Activated gamma-delta T cell treated with Interleukin-2 at 50 U/mL for 16 hours (primary cell): ENCODE measurements at regions not wholly inside any gene's neighbourhood (a gene's known extent, or its start where the extent isn't known, plus 50 kb on each side); places are given as distances from the start of the nearest gene placed in this dataset.

Experiments used
- DNase-seq: peaks from one replicate; pipeline ENCODE4 v3.0.0-alpha.2; 2020

DNA sequence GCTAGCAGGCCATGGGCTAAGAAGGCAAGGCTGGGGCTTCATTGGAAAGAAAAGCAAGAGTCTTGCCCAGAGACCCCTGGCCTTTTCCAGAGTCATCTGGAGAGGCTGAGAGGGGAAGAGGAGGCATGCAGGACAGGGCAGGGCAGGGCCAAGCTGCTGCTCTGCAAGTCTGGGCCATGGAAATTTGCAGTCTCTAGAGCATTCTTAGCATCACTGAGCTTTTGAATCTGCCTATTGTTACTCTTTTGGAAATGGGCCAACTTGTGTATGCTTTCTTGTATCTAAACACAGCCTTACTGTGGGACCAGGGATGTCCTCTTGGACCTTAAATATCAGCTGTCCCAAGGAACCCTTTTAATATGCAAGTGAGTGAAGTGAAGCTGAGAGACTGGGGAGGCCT is 560.5 kb downstream of the MID1IP1 start:
- DNase-seq = no peak

GRCh38 chrX:39367416-39367815 is 566.2 kb downstream of the MID1IP1 start:
- DNase-seq = no peak

DNA sequence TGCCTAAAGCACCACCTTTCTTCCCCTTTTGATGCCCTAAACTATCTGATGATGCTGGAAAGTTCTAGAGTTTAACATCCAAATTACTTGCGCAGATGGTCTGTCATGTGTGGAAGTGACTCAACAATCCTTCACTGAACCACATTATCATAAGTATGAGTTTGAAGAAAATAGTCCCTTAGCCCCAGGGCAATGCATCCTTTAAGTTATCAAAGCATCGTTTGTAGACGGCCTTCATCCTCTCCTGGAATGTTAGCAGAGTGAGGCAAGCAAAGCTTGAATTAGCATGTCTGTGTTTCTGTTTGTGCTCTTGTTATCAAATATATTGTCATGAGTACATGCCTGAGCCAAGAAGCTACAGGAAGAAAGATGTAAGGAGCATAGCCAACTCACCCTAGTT is 570.9 kb downstream of the MID1IP1 start:
- no peak for DNase-seq

DNA sequence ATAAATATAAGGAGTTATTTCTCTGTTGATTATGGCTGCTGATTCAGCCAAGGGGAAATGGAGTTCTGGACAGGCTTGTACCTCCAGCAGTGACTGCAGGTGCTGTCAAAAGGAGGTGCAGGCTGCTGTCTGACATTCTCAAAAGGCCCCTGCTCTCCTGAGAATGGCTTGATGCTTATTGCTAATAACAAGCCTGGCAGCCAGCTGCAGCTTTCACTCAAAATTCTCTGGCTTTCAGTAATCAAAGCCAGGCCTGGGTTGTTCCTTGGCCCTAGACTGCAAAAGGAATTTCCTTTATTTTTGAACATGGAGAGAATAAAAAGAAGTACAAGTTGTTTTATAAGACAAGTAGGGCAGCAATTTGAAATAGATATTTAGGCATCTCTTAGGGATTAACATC is 575.9 kb downstream of the MID1IP1 start:
- no peak for DNase-seq

GRCh38 chrX:39377773-39378172 is 576.5 kb downstream of the MID1IP1 start:
- no peak for DNase-seq

- DNase-seq = no peak
Measured at GRCh38 chrX:39381422-39381821, 580.2 kb downstream of the MID1IP1 start.

DNA sequence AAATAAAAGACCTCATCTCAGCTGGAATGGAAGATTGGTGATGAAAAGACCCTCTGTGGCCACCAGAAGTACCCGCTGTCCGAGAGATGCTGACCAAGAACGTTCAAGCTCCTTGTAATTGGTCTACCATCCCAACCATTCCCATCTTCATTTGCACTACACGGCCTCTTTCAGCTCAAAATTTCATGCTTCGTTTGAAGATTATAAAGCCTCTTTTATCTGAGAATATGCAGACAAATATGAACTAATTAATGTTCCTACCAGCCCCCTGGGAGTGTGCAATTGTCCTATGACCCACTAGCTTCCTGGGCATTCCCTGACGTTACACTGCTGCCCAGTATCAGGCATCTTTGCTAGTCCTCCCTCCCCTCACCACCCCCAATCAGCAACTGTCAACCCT is 583.7 kb downstream of the MID1IP1 start:
- DNase-seq = no peak

DNA sequence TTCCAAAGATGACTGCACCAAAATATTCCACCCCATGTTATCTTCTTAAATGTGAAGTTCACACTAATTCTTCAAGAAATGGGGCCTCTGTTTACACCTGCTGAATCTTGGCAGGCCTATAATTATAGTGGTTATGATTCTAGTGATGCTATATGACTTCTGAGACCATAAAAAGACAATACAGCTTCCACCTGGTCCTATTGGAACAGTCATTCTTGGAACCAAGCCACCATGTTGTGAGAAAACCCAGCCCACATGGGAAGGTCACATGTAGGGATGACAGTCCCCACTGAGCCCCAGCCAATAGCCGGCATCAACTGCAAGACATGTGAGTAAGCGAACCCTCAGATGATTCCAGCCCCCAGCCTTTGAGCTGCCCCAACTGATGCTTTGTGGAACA is 587.5 kb downstream of the MID1IP1 start:
- no peak for DNase-seq

DNA sequence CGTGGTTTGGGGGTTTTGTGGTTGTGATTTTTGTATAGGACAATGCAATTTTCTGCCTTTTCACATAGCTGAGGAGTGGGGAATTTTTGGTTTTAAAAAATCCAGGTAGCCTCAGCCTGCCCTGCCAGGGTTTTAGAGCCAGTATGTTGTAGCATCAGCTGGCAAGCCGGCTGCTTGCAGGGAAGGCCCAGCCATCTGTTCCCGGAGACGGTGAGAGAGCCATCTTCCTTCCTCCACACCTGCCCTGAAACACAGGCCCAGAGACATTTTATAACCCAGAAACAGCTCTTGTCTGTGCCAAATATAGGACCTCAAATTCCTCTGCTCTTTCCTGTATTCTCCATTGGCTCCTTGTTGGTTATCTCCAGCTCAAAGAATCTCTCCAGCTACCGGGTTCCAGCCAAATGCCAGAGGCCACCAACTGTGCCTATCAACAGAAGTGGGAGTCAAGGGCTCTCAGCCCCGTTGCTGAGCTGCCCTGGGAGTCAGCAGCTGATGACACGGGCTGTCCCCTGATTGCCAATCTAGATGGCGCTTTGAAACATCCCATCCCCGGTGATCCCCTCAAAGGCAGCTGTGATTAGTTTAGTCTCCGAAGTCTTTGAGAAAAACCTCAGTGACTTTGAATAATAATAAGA is 595.2 kb downstream of the MID1IP1 start:
- DNase-seq = no peak

DNA sequence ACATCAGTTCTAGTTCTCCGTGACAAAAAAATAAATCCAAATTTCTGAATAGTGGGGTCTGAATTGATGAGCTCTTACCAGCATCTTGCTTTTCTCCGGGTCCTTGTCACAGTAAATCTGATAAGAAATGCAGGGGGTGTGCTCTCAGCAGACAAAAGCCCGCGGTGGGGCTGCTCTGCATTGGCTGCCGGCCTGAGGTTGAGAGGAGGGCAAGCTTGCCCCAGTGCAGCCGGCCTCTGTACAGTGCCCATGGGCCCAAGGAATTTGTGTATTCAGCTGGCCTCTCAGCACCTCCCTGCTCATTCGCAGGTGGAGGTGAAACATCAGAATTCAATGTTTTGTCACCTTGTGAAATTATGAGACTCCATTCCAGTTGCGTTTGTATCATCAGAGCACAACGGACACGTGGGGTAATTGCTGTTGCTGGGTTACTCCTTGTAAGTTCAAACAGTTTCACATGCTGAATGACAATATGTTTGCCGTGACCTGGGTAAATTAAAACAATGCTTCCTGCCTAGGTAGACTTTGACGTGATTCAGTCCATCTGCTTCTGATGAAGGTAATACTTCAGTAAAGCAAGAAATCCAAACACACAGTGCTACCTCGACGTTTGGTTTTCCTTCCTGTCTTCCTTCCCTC is 596.4 kb downstream of the MID1IP1 start:
- DNase-seq = no peak

DNA sequence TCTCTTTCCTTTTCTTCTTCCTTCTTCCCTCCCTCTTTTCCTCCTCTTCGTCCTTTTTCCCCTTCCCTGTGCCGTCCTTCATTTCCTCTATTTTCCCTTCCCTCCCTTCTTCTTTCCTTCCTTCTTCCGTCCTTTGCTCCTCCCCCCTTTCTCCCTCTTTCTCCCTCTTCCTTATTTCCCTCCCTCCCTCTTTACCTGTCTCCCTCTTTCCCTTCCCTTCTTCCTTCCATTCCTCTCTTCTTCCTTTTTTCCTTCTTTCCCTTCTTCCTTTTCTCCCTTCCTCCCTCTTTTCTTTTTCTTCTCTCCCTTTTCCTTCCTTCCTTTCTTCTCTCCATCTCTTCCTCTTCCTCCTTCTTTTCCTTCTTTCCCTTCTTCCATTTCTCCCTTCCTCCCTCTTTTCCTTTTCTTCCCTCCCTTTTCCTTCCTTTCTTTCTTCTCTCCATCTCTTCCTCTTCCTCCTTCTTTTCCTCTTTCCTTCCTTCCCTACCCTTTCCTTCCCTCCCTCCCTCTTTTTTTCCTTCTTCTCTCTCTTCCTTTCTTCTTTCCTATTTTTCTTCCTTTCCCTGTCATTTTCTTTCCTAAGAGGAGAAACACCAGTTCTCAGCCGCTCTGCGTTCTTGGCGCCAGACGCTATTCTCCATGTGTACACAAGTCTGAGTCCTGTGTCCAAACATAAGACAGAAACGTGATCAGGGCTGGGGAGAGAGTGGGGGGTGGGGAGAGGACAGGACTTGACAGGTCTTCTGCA is 597.1 kb downstream of the MID1IP1 start:
- no peak for DNase-seq

- DNase-seq = no peak
Measured at GRCh38 chrX:39398963-39399261, 597.7 kb downstream of the MID1IP1 start.

GRCh38 chrX:39399387-39399786 is 598.1 kb downstream of the MID1IP1 start:
- DNase-seq = no peak

GRCh38 chrX:39401483-39402110 is 600.3 kb downstream of the MID1IP1 start:
- DNase-seq = no peak

DNA sequence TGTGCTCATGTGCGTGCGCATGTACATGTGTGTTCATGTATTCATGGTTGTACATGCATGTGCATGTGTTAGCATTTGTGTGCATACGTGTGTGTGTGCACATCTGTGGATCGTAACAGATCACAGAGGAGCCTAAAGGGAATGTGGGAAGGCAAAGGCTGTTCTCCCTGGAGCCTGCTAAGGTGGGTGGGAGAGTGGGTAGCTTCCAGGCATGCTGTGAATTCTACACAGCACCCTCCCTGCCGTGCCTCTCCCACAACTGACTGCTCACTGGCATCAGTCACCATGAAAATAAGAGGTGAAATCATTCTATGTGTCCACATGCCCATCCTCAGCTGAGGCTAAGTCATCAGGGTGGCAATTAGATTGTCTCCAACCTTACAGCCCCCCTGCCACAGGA is 600.9 kb downstream of the MID1IP1 start:
- DNase-seq = no peak

- DNase-seq = no peak
Measured at GRCh38 chrX:39406799-39407198, 605.5 kb downstream of the MID1IP1 start.

DNA sequence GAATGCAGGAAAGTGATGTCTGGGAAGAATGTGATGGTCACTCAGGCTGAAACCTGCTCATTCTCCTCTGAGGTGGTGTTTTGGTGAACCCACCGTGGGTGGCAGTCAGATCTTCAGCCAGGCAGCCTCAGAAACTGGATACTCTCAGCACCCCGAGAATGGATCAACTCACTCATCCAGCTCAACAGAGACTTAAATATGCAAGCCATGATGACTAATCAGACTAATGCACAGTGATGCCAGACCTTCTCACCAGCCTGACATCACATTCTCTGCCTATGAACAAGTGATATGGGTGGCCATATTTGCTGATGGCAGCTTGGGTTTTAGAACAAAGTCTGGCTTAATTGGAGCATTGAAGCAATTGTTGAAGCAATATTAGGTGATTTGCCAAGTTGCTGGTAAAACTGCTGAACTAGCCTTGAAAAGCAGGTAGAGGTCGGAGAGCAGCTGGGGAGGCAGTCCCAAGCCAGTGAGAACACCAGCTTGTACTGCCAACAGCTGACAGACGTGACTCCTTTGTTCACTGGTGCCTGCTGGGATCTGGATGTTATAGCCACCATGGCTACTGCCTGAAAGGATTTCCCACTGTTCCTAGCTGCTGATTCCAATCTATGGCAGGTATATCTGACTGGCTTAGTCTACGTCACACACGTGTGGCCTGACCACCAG is 608.1 kb downstream of the MID1IP1 start:
- DNase-seq = no peak

DNA sequence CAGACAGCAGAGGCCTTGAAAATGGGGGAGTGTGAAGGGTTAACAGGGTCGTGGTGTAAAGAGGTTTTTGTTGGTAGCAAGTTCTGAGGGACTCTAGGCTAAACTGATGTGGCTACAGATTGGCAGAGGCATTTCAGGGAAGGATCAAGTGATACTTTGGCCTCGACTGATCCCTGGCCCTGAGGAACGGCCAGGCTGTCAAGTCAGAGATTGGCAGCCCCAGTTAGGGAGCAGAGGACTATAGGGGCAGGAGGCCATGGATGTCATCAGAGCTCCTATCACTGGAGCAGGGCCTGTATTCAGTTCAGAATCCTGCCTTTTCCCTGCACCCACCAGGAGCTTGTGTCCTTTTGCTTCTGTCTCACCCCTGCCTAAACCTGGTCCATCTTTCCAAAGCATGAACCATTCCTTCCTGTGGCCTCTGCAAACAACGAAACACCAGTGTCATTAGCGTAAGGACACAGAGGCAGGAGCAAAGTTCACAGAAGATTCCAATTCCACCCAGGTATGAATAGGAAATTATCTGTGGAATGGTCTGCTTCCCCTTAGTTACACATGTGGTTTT is 613.1 kb downstream of the MID1IP1 start:
- no peak for DNase-seq

- no peak for DNase-seq
Measured at GRCh38 chrX:39416547-39417260, 615.4 kb downstream of the MID1IP1 start.

GRCh38 chrX:39418254-39418704 is 617.0 kb downstream of the MID1IP1 start:
- no peak for DNase-seq

GRCh38 chrX:39418731-39419638 is 617.7 kb downstream of the MID1IP1 start:
- DNase-seq = no peak
